Hippocampal formation (tissue), 2 donors: ENCODE measurements at regions not wholly inside any gene's neighbourhood (a gene's known extent, or its start where the extent isn't known, plus 50 kb on each side); places are given as distances from the start of the nearest gene placed in this dataset.
A peak's percentile ranks its signal among the peaks of the same experiment; 100 is the strongest.

Source experiments
- DNase-seq, 2 donors: peaks; one replicate each; lab custom pipeline; 2025; lab: John Stamatoyannopoulos, UW

DNA sequence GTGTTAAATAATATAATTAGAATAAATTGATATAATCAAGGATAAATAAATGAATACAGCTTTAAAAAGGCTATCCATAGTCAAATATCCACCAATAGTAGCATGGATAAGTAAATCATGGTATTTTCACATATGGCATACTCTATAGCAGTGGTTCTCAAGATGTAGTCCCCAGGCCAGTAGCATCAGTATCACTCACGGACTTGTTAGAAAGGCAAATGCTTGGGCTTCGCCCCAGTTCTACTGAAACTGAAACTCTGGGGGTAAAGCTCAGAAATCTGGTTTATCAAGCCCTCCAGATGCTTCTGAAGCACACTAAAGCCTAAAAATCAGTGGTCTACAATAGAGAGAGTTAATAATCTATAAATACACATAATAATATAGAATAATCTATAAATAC is 261.6 kb upstream of the TTC14 start:
- DNase-seq: no peak

DNA sequence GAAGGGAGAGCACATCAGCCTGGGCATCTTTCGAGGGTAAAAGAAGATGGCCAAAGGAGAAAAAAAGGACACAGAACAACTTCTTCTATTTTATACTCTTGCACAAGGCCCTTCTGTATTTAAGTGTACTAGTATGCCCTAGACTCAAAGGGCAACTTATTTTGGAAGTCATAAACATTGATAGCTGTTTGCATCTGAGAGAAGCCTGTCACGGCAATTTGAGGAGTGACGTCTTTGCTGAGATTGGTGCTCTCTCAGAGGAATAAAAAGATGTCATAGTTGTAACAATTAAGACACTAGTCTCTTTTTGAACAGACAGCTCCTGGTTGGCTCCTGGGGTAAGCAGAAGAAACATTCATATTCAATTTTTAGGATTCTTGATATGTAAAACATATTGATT is 260.4 kb upstream of the TTC14 start:
- DNase-seq: no peak

DNA sequence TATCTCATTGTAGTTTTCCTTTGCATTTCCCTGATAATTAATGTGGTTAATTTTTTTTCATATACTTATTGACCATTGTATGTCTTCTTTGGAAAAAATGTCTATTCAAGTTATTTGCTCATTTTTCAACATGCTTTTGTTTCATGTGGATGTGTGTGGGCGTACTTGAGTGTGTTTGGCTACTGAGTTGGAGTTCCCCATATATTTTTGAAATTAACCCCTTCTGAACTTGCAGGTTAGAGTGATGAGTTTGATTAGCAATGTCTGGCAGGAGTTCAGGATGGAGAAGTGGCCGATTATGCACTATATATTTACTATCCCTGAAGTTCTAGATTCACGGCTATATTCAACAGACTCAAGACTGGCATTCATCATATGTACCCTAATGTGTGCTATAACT is 250.4 kb upstream of the TTC14 start:
- DNase-seq: no peak

DNA sequence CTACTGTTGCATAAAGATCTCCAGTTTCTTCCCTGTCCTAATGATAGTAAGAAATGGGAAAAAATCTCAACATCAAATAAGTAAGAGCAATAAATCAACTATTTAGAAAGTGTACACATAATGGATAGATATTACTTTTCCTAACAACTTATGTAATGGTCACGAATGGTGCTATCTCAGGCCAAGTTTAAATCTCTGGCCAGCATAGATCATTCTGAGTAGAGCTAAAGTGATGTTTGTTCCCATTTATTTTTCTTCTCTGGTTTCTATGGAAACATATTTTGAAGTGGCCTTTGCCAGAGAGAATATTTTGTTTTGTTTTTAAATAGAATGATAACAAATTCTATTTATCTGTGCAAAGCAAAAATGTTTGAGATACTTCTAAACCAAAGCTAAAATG is 249.7 kb upstream of the TTC14 start:
- no peak for DNase-seq

DNA sequence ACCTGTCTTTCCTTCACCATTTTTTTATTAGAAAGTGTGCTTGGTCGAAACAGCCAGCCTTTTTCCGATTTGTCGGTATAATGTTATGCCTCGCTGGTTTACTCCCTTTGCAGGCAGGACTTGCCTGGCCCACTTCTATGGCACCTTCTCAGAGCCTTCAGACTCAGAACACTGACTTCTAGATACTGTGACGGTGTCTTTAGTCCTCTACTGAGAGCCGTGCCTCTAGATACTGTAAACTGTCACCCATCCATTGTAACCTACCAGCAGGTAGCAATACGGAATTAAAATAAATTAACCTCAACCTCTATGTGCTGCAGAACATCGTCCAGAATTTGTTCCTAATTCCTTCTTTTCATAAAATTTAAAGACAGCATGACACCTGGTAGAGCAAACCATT is 247.7 kb upstream of the TTC14 start:
- no peak for DNase-seq

DNA sequence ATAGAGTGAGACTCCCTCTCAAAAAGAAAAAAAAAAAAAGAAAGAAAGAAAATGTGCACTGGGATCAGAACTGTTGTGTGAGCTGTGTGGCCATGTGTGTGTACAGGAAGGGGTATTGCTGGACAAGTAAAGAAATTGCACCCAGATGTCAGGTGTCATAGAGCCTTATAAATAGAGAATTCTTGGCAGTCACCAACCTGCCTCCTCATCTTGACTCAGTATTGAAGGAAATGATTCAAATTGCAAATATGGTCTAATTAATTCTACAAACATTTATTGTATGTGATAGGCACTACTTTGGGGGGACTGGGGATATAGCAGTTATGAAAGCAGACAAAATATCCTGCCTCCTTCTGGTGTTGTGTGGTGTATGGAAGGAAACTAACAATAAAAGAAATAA is 243.8 kb upstream of the TTC14 start:
- no peak for DNase-seq

DNA sequence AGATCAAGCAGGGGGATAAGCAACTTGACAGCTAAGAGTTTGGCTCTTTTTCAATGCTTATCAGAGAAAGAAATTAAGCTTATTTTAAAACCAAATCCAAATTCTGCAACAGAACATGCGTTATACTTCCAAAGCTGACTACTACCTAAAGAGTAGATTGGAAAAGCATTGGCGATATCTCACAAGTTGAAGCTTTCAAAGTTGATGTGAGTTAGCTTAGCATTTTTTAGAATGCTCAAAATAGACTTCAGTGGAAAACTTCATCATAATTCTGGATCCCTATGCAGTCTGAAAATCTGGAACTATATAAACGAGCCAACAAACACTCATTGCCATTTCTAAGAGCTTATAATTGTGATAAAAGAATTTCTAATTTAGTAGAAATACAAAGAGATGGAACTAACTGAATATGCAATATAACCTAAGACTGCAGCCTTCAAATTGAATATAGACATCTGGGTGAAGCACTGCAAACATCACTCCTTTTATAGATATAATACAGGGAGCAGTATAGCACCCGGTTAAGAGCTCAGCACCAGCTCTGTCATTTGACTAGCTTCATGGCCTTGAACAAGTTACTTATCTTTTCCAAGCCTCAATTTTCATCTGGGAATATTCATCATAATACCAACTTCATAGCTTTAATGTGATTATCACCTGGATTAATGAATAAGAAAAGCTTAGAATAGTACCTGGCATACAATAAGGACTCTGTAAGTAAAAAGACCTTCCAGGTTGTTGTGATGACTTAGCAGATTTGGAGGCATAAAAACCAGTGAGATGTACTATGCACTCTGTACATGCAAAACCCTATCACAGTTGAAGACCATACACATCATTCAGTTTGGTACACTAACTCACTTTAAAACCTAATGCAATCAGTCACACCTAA is 242.7 kb upstream of the TTC14 start:
- DNase-seq: peak in 1 of 2 donors; percentile 15

DNA sequence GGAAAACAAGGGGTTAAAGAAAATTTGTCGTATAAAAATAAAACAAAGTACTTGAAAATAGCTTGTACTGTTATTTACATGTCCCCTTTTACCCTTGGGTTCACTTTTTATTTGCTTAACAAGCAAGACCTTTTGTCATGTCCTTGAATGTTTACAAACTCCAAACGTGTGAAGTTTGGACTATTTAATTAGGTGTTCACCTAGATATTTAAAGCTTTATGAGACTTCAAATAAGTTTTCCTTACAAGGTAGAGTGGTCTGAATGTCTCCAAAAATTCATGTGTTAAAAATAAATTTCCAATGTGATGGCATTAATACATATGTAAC is 242.0 kb upstream of the TTC14 start:
- no peak for DNase-seq

DNA sequence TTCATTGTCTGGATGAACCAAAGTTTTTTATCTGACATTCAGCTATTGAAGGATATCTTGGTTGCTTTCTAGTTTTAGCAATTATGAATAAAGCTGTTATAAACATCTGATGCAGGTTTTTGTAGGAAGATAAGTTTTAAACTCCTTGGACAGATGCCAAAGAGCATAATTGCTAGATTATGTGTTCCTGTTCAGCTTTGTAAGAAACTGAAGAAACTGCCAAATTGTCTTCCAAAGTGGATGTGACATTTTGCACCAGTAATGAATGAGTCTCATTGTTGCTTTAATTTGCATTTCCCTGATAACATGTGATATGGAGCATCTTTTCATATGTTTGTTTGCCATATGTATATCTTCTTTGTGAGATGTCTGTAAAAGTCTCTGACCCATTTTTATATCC is 239.9 kb upstream of the TTC14 start:
- no peak for DNase-seq

DNA sequence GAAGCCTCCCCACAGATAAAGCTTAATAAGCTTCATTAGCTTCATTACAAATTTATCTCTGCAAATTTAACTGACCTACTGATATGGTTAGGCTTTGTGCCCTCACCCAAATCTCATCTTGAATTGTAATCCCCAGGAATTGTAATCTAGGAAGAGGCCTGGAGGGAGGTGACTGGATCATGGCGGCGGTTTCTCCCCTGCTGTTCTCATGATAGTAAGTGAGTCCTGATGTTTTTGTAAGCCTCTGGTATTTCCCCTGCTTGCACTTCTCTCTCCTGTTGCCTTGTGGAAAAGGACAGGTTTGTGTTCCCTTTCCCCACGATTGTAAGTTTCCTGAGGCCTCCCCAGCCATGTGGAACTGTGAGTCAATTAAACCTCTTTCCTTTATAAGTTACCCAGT is 226.1 kb upstream of the TTC14 start:
- DNase-seq: no peak

DNA sequence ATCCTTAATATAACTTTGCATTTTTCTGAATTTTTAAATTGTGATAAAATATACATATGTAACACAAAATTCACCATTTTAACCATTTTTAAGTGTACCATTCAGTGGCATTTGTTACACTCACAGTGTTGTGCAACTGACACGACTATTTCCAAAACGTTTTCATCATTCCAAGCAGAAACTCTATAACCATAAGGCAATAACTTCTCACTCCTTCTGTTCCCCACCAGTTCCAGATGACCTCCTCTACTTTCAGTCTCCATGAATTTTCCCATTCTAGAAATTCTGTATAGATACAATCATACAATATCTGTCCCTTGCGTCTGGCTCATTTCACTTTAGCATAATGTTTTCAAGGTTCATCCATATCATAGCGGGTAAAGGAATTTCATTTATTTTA is 223.5 kb upstream of the TTC14 start:
- DNase-seq: no peak

DNA sequence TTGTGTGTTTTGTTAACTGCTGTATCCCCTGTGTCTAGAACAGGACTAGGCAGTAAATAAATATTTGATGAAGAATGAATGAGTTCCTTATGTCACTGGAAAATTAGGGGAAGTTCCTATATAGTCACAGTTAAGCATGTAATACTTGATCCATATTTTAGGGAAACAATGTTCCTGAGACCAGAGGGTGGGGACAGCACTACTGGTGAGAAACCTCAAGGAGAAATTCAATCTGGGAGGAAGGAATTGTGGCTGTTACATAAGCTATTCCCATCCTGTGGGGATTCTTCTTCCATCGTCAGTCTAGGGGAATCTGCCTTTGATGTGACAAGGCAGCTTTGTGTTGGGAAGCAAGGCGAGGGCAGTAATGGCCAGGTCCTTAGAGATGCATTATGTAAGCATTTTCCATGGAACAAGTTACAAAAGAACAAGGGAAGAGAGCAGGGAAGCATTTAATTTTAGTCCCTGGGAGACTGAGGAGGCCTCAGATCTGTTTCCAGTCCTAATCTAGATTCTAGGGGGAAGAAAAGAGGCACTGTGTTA is 219.3 kb upstream of the TTC14 start:
- DNase-seq: no peak

DNA sequence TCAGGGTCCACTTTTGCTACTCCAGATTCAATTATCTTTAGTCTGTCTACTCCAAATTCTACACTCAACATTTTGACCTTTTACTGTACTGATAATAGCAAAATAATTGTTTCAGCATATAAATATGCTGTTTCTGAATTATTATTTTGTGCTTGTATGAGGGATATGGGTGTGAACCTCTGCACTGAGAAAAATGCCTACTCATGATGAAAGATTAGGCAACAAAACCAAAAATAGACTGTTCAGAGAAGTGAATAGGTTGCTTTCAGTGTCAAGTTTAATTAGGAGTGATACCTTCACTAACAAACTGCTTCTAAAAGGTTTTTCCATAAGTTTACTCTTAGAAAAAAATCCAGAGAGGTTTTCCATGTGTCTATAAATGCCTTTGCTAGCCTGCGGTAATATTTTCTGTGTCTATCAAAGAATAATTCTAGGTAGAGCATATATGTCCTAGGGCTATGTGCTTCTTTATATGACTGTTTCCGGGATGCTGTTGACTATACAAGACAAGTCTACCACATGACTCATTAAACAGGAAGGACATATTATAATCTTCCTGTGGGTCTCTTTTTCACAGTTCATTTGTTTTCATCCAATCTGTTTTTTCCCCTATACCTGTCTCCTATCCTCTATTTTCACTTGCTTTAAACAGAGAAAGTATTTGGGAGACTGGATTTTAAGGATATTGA is 218.5 kb upstream of the TTC14 start:
- no peak for DNase-seq

DNA sequence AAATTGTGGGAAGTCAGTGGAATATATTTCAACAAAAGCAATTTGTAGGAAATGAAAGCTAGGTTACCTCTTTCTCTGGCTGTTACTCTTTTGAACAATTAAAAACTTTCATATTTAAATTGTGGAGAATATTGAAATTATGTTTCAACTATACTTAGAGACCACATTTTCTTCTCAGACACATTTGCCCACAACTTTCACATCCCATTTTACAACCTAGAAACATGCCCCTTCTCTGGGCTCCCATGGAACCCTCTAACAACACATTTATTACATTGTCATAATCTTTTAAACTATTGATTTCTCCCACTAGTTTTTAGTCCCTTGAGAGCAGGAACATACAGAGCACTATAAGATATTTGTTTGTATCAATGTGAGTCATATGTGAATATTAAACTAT is 211.7 kb upstream of the TTC14 start:
- no peak for DNase-seq

DNA sequence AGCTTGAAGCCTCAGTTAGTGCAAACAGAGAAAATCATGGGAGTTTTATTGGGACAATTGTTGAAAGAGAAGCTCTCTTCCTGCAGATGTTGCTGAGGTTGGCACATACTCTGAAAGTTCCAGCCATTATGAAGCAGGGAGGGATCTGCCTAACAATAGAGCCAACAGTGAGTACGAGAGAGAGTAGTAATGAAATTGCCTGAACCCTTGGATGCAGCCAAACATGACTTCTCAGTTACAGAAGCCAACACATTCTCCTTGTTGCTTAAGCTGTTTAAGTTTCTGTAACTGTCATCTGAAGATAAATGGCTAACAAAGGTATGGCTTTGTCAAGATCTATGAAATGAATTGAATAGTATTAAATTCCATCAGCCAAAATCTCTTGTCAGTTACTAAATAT is 211.0 kb upstream of the TTC14 start:
- DNase-seq: no peak

DNA sequence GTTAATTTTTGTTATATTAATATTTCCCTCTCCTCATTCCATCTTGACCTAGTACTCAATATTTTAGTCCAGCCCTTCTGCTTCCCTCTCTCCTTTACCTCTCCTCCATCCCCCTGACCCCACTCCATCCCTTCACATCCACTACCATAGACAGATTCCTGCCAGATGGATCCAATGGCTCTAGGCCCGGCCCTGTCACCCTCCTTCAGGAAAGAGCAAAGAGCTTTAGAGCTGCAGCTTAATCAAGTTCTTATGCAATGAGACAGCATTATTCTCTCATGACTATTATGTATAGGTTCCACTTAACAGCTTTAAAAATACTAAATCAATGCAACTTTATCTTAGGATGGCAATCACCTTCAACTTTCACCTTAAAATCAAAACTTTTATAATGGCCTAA is 200.7 kb upstream of the TTC14 start:
- DNase-seq: no peak

DNA sequence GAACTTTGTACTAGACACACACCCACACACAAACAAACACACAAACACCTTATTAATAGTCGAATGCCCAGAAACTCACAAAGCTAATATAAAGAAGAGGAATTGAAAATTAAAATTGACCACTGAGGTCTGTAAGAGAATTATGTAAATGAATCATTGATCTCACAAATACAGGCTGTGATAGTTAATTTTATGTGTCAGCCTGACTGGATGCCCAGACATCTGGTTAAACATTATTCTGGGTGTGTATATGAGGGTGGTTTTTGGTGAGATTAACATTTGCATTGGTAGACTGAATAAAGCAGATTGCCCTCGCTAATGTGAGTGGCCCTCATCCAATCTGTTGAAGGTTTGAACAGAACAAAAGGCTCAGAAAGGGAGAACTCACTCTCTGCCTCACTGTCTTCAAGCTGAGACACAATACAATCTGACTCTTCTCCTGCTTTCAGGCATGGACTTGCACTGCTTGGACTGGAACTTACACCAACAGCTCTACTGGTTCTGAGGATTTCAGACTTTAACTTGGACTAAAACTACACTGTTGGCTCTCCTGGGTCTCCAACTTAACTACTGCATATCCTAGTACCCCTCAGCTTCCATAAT is 199.4 kb upstream of the TTC14 start:
- no peak for DNase-seq

DNA sequence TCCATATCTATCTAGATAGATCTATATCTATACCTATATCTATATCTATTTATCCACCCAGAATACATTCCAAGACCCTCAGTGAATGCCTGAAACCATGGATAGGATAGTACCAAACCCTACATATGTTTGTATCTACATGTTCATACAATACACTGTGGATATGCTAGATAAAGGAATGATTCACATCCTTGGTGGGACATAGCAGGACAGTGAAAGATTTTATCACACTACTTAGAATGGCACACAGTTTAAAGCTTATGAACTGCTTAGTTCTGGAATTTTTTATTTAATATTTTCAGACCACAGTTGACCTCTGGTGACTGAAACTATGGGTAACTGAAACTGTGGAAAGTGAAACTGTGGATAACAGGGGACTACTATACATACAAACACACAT is 198.8 kb upstream of the TTC14 start:
- DNase-seq: no peak

DNA sequence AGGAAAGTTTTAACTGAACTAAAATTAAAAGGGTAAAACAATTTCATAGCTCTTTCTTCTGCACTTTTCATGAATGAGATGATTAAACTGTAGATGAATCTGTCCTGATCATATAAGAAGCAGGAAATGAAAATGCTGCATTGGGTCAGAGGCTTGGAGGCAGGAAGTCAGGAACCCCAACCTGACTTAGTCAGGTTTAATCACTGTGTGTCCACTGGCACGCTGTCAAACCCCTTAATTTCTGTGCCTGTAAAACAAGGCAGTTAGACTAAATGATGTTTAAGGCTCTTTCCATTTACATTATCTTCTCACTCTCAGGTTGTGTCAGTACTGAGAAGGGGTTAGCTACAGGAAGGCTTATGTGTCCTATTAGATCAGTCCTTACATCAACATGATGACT is 193.3 kb upstream of the TTC14 start:
- DNase-seq: no peak

DNA sequence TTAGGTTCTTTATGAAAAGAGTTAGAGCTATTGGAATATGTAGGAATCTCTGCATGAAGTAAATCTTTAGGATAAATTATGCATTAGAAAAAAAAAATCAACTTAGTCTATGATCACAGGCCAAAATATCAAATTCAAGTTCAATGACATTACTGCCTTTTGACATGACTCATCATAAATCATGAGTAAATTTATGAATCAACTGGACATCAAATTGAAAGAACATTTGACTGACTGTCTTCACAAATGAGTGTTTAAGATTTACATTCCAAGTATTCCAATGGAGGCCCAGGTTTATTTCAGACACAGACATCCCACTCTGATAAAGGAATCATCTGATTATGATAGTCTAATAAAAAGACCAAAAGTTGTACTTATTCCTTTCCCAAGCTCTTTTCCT is 192.8 kb upstream of the TTC14 start:
- no peak for DNase-seq

DNA sequence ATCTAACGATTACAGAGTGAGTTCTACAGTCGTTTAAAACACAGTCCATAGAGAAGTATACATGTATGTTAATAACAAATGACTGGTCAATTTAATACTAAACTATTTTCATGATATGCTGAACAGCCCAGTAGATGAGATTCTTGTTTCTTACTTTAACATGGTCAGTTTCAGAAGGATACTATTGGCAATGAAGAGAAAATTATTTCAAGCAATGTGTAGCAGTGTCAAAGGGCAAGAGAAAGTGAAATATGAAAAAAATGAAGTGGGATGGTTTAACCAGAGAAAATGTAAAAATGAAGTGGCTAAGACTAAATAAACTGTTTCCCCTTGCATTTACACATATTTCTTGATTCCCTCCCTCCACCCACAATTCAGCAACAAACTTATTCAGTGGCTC is 192.1 kb upstream of the TTC14 start:
- no peak for DNase-seq

DNA sequence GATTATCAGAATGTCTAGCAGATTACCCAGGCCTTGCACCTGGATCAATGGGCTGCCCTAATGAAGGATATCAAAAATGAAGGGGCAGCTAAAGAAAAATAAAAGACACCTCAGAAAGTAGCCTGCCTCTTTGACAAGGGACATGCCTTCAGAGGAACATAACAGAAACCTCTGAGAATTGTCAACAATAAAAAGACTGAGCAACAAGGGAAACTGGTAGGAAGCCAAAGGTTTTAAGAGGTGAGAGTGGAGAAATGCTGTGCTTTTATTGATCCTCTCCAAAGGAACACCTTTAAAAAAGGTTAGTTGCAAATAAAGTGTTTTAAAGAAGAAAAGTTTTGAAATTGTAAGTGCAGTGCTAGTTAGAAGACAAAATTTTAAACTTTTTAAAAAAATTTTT is 187.8 kb upstream of the TTC14 start:
- DNase-seq: no peak

DNA sequence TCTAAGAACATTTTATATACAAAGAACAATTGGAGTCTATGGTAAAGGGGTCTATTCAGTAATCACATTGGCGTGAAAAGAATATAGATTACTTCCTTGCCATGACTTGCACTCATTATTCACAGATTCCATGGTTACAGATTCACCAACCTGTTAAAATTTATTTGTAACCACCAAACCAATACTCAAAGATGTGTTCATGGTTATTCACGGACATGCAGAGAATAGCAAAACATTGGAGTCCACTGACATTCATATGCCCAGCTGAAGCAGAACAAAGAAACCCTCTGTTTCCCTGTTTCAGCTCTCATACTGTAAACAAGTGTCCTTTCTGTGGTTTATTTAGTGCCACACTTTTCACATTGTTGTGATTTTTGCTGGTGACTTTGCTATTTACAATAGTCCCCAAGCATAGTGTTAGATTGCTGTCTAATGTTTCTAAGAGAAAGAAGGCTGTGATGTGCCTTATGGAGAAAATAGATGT is 185.8 kb upstream of the TTC14 start:
- peak in 1 of 2 donors; percentile 75 for DNase-seq
